HL-60 (cell line): ENCODE measurements at regions not wholly inside any gene's neighbourhood (a gene's known extent, or its start where the extent isn't known, plus 50 kb on each side); places are given as distances from the start of the nearest gene placed in this dataset.
"Not testable (repeated sequence)": the region's sequence is repeated elsewhere in the genome, so short reads cannot be mapped to it uniquely, and the experiment has no call there.

Experiments used
- DNase-seq, 2 experiments: peaks; one replicate each; pipeline ENCODE4 v3.0.0-alpha.2; 2010 to 2020; ENCODE audit warnings: low read depth in 1 of 2, low spot score in 1 of 2
- H3K27ac ChIP-seq: fragments of 250-450 bp; sonication (Bioruptor Pico); replicated peaks from 2 replicates; pipeline ENCODE4 v1.5.1; 2020; ENCODE audit warnings: mild to moderate bottlenecking, moderate library complexity
- H3K27me3 ChIP-seq: fragments of 250-450 bp; sonication (Bioruptor Pico); 2 replicates; pipeline ENCODE4 v1.5.1; 2021; ENCODE audit warnings: mild to moderate bottlenecking, moderate library complexity; ENCODE audit not compliant: insufficient read depth, poor library complexity, severe bottlenecking
- H3K4me3 ChIP-seq: replicated peaks from 2 replicates; pipeline ENCODE4 v1.5.1; 2011; ENCODE audit warnings: mild to moderate bottlenecking, control low read depth, low read length; ENCODE audit not compliant: insufficient read depth
- GABPA ChIP-seq: IDR thresholded peaks from 2 replicates; pipeline ENCODE4 v1.6.1; 2012; ENCODE audit warnings: low read depth
- POLR2AphosphoS5 ChIP-seq: IDR thresholded peaks from 2 replicates; pipeline ENCODE4 v1.6.1; 2012; ENCODE audit warnings: low read depth
- SPI1 ChIP-seq: IDR thresholded peaks from 2 replicates; pipeline ENCODE4 v1.6.1; 2012; ENCODE audit warnings: low read depth, mild to moderate bottlenecking, borderline replicate concordance
- TF ChIP-seq, protein P1 (sequence below): IDR thresholded peaks from one replicate; pipeline ENCODE4 v1.5.1; 2011; ENCODE audit warnings: low read length, control low read depth, inconsistent platforms; ENCODE audit not compliant: insufficient read depth
- TF ChIP-seq, protein P2 (sequence below): IDR thresholded peaks from 2 replicates; pipeline ENCODE4 v1.6.1; 2012; ENCODE audit warnings: low read depth; ENCODE audit not compliant: insufficient replicate concordance

DNA sequence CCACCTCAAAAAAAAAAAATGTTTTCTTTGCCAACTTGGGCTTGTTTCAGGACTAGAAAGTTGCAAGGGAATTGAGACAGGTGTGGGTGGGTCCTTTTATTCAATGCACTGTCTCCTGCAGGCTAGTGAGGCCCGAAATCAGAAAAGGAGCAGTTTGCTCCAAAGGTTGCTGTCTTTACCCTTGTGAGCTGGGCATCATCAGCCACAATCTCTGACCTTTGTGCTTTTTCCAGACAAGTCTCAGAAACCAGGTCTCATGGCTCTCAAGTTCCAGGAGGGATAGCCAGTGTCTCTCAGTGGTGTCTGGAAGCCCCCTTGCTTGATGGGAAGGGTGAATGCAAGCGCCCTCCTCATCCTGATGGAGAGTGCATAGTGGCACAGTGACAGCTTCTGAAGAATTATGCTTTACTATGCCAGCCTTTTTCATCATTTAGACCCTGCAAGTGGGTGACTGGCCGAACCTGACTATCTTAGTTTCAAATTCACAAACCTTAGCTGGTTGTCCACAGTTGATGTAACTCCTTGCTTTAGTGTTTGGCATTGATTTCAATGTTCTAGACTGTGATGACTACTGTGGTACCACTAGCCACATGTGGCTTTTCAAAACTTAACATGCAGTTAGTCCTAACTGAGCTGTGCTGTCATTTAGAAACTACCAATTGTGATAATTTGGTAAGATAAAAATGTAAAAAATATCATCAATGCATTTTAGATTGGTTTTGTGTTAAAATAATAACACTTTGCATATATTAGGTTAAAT is 468.6 kb downstream of the GADD45G start:
- TF ChIP-seq, protein P1, sequence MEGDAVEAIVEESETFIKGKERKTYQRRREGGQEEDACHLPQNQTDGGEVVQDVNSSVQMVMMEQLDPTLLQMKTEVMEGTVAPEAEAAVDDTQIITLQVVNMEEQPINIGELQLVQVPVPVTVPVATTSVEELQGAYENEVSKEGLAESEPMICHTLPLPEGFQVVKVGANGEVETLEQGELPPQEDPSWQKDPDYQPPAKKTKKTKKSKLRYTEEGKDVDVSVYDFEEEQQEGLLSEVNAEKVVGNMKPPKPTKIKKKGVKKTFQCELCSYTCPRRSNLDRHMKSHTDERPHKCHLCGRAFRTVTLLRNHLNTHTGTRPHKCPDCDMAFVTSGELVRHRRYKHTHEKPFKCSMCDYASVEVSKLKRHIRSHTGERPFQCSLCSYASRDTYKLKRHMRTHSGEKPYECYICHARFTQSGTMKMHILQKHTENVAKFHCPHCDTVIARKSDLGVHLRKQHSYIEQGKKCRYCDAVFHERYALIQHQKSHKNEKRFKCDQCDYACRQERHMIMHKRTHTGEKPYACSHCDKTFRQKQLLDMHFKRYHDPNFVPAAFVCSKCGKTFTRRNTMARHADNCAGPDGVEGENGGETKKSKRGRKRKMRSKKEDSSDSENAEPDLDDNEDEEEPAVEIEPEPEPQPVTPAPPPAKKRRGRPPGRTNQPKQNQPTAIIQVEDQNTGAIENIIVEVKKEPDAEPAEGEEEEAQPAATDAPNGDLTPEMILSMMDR = no peak
- no peak for TF ChIP-seq POLR2AphosphoS5
- TF ChIP-seq, protein P2, sequence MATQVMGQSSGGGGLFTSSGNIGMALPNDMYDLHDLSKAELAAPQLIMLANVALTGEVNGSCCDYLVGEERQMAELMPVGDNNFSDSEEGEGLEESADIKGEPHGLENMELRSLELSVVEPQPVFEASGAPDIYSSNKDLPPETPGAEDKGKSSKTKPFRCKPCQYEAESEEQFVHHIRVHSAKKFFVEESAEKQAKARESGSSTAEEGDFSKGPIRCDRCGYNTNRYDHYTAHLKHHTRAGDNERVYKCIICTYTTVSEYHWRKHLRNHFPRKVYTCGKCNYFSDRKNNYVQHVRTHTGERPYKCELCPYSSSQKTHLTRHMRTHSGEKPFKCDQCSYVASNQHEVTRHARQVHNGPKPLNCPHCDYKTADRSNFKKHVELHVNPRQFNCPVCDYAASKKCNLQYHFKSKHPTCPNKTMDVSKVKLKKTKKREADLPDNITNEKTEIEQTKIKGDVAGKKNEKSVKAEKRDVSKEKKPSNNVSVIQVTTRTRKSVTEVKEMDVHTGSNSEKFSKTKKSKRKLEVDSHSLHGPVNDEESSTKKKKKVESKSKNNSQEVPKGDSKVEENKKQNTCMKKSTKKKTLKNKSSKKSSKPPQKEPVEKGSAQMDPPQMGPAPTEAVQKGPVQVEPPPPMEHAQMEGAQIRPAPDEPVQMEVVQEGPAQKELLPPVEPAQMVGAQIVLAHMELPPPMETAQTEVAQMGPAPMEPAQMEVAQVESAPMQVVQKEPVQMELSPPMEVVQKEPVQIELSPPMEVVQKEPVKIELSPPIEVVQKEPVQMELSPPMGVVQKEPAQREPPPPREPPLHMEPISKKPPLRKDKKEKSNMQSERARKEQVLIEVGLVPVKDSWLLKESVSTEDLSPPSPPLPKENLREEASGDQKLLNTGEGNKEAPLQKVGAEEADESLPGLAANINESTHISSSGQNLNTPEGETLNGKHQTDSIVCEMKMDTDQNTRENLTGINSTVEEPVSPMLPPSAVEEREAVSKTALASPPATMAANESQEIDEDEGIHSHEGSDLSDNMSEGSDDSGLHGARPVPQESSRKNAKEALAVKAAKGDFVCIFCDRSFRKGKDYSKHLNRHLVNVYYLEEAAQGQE = no peak
- no peak for TF ChIP-seq SPI1
- no peak for TF ChIP-seq GABPA
- Histone ChIP-seq H3K27me3 (peaks cover 5% of the 10 kb centered on the region), H3K27ac (no peak overlapping the region), H3K4me3 (no peak overlapping the region)
- DNase-seq = no peak

DNA sequence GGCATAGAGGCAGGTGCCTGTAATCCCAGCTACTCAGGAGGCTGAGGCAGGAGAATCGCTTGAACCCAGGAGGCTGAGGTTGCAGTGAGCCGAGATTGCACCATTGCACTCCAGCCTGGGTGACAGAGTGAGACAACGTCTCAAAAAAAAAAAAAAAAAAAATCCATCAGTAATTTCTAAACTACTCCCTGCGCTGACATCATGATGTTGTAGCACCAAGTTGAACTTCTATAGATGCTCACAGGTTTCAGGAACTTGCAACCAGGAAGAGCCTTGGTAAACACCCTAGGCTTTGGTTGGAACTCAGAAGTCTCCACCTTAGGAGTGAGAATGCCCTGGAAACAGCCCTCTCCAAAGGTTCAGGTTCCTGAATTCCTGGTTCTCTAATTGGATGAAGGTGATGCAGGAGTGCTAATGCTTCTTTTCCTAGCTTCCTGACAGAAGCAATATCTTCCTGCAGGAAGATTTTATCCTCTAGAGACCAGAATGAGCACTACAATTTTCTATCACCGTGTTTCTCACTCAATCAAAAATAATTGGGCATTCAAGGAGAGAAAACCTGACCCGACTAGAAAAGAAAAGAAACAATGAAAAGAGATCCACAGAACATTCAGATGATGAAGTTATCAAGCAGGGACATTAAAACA is 469.6 kb downstream of the GADD45G start:
- H3K4me3 ChIP-seq = no peak overlapping the region
- H3K27me3 ChIP-seq = peaks cover 12% of the 10 kb centered on the region
- TF ChIP-seq SPI1 (no peak), GABPA (no peak), POLR2AphosphoS5 (no peak)
- TF ChIP-seq, protein P2 = no peak
- TF ChIP-seq, protein P1 = no peak
- no peak overlapping the region for H3K27ac ChIP-seq
- DNase-seq = no peak

DNA sequence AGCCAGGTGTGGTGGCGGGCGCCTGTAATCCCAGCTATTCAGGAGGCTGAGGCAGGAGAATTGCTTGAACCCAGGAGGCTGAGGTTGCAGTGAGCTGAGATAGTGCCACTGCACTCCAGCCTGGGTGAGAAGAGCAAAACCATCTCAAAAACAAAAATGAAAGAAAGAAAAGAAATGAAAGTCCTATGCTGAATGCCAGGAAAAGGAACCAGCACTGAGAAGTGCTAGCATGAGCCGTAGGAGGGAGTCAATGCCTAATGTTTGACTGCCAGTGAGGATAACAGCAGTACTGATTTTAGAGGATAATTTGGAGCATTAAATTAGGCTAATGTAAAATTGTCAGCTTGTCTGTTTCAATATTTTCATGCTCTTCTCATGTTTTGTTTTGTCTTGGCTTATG is 472.8 kb downstream of the GADD45G start:
- H3K4me3 ChIP-seq, DNase-seq, H3K27ac ChIP-seq, H3K27me3 ChIP-seq: not testable (repeated sequence)

DNA sequence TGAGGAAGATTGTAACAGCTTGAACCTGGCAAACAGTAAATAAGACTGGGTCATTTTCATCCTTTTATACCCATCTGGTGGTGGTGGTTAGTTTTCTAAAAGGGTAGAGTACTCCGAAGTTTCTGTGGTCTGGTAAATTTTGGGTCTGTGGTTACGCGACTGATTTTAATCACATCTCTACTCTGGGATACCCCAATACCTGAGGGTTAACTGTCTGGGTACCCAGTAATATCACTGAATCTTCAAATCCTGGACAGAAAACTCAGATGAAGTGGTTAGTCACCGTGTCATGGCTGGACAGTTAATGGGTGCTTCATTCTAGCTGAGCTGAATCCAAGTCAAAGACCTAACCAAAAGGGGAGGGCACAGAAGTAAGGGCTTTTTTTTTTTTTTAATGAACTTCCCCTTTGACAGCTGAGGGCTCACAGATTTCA is 474.2 kb downstream of the GADD45G start:
- H3K4me3 ChIP-seq = no peak overlapping the region
- H3K27ac ChIP-seq = no peak overlapping the region

More for the DNA sequence above, 474.2 kb downstream of the GADD45G start:
- no peak for DNase-seq
- TF ChIP-seq, protein P2 = no peak
- TF ChIP-seq GABPA (no peak), POLR2AphosphoS5 (no peak), SPI1 (no peak)
- TF ChIP-seq, protein P1 = no peak
- peaks cover 10% of the 10 kb centered on the region for H3K27me3 ChIP-seq
